SU-DHL-6 (cell line): ENCODE measurements at regions not wholly inside any gene's neighbourhood (a gene's known extent, or its start where the extent isn't known, plus 50 kb on each side); places are given as distances from the start of the nearest gene placed in this dataset.

ENCODE experiments used
- EZH2phosphoT487 ChIP-seq: fragments of 200-600 bp; sonication (generic), shearing (Covaris generic); conservative IDR thresholded peaks from 2 replicates; pipeline ENCODE4 v1.6.1; 2018; ENCODE audit warnings: mild to moderate bottlenecking, antibody characterized with exemption, low read length, moderate library complexity, mixed read lengths
- TF ChIP-seq, protein P1 (sequence below): fragments of 200-600 bp; sonication (generic); IDR thresholded peaks from one replicate; pipeline ENCODE4 v1.5.1; 2017; ENCODE audit warnings: antibody characterized with exemption, mild to moderate bottlenecking, low read length, moderate library complexity; ENCODE audit not compliant: insufficient read depth, poor library complexity, severe bottlenecking

DNA sequence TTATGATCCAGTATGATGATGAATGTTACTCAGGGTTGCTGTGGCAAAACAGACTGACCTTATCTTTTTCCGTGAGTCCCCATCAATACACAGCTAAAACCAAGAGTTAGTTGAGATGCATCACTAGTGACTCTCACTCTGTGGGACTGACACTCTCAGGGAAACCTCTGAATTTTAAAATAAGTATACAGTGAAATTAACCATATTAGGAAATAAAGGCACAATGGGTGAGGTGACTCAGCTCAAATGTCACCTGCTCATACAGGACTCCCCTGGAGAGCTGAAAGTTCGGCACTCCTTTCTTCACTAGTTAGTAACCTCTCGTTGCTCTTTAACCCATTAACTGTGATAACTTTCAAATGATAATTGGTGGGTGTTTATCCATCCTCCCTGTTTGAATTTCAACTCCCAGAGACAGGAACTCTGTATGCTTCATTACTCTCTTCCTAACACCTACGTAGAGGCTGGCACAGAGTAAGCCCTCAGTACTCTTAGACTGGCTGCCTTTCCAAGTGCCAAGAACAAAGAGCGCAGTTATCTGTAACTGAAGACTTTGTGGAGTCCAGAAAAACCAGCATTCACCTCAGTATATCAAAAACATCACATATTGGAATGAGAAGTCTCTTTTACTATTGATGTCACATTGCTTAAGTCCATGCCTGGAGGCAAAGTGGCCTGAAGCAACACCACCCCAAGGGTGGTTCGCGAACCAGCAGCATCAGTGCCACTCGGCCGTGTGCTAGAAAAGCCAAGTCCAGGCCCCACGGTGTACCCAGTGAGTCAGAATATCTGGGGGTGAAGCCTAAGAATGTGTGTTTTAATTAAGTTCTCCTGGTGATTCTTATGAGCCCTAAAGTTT, 91.1 kb downstream of the NIBAN1 start:
- TF ChIP-seq, protein P1, sequence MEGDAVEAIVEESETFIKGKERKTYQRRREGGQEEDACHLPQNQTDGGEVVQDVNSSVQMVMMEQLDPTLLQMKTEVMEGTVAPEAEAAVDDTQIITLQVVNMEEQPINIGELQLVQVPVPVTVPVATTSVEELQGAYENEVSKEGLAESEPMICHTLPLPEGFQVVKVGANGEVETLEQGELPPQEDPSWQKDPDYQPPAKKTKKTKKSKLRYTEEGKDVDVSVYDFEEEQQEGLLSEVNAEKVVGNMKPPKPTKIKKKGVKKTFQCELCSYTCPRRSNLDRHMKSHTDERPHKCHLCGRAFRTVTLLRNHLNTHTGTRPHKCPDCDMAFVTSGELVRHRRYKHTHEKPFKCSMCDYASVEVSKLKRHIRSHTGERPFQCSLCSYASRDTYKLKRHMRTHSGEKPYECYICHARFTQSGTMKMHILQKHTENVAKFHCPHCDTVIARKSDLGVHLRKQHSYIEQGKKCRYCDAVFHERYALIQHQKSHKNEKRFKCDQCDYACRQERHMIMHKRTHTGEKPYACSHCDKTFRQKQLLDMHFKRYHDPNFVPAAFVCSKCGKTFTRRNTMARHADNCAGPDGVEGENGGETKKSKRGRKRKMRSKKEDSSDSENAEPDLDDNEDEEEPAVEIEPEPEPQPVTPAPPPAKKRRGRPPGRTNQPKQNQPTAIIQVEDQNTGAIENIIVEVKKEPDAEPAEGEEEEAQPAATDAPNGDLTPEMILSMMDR, result no peak
- no peak for TF ChIP-seq EZH2phosphoT487
